Colonic mucosa (tissue), 4 donors: ENCODE measurements at regions not wholly inside any gene's neighbourhood (a gene's known extent, or its start where the extent isn't known, plus 50 kb on each side); places are given as distances from the start of the nearest gene placed in this dataset.

Source experiments
- DNase-seq: peaks from one replicate; pipeline ENCODE4 v3.0.0-alpha.2; 2020
- H3K27ac ChIP-seq: fragments of 200-600 bp; one replicate; pipeline ENCODE4 v1.8.0; 2021
- H3K27me3 ChIP-seq: fragments of 200-600 bp; one replicate; pipeline ENCODE4 v1.8.0; 2021
- H3K36me3 ChIP-seq: fragments of 200-600 bp; one replicate; pipeline ENCODE4 v1.8.0; 2021
- H3K4me1 ChIP-seq: fragments of 200-600 bp; one replicate; pipeline ENCODE4 v1.8.0; 2021; ENCODE audit warnings: mild to moderate bottlenecking
- H3K4me3 ChIP-seq: fragments of 200-600 bp; one replicate; pipeline ENCODE4 v1.8.0; 2021
- H3K9ac ChIP-seq, 2 donors: one replicate each; pipeline ENCODE4 v1.7.0; 2013; ENCODE audit warnings: control low read depth in 2 of 2, low read depth in 2 of 2, low read length in 2 of 2
- H3K9me3 ChIP-seq: fragments of 200-600 bp; one replicate; pipeline ENCODE4 v1.8.0; 2021
- CTCF ChIP-seq: fragments of 200-600 bp; IDR thresholded peaks from one replicate; pipeline ENCODE4 v1.8.0; 2022; ENCODE audit warnings: antibody characterized with exemption, mild to moderate bottlenecking
- intact Hi-C: fragments of 100-400 bp; cut with DNase I; formaldehyde crosslinking; loops from one replicate; pipeline ENCODE4 v1.14.1; 2022
- donor health status: healthy.
- donor health status: DM: no; HTN: no; CAD: no.
- donor health status: DM: no; HTN: no; CAD: no.

GRCh38 chr12:16458521-16459078 is 111.2 kb downstream of the MGST1 start:
- H3K27ac ChIP-seq = no peak overlapping the region
- no peak overlapping the region for H3K4me3 ChIP-seq
- DNase-seq = no peak
- no peaks in the 10 kb centered on the region for H3K4me1 ChIP-seq
- H3K36me3 ChIP-seq = no peaks in the 10 kb centered on the region
- H3K9me3 ChIP-seq = no peaks in the 10 kb centered on the region
- no peak overlapping the region for H3K9ac ChIP-seq
- TF ChIP-seq CTCF = no peak
- no peaks in the 10 kb centered on the region for H3K27me3 ChIP-seq
- intact Hi-C loops = no loop called here

- intact Hi-C loops = no loop called here
- no peak overlapping the region for H3K27ac ChIP-seq
- H3K36me3 ChIP-seq = no peaks in the 10 kb centered on the region
- no peak for TF ChIP-seq CTCF
- H3K9me3 ChIP-seq = no peaks in the 10 kb centered on the region
- no peak overlapping the region for H3K4me3 ChIP-seq
- H3K27me3 ChIP-seq = no peaks in the 10 kb centered on the region
- H3K9ac ChIP-seq = no peak overlapping the region
- DNase-seq = no peak
- H3K4me1 ChIP-seq = no peaks in the 10 kb centered on the region
Measured at GRCh38 chr12:16467272-16467671, 119.8 kb downstream of the MGST1 start.

- H3K4me1 ChIP-seq = no peaks in the 10 kb centered on the region
Measured at GRCh38 chr12:16472631-16473030, 125.2 kb downstream of the MGST1 start.

GRCh38 chr12:16473610-16474326 is 126.3 kb downstream of the MGST1 start:
- TF ChIP-seq CTCF = no peak
- Histone ChIP-seq H3K36me3 (no peaks in the 10 kb centered on the region), H3K9ac (no peak overlapping the region), H3K27me3 (no peaks in the 10 kb centered on the region), H3K27ac (no peak overlapping the region), H3K4me3 (no peak overlapping the region), H3K4me1 (no peaks in the 10 kb centered on the region), H3K9me3 (no peaks in the 10 kb centered on the region)
- DNase-seq = no peak
- intact Hi-C loops = no loop called here

More at GRCh38 chr12:16472631-16473030, 125.2 kb downstream of the MGST1 start:
- DNase-seq = no peak
- no peaks in the 10 kb centered on the region for H3K9me3 ChIP-seq
- no peak overlapping the region for H3K4me3 ChIP-seq
- no peak for TF ChIP-seq CTCF
- H3K9ac ChIP-seq = no peak overlapping the region
- no peak overlapping the region for H3K27ac ChIP-seq
- no peaks in the 10 kb centered on the region for H3K27me3 ChIP-seq
- H3K36me3 ChIP-seq = no peaks in the 10 kb centered on the region
- intact Hi-C loops = no loop called here

GRCh38 chr12:16474801-16475200 is 127.4 kb downstream of the MGST1 start:
- TF ChIP-seq CTCF = no peak
- DNase-seq = no peak
- H3K27me3 ChIP-seq = no peaks in the 10 kb centered on the region
- no peak overlapping the region for H3K4me3 ChIP-seq
- H3K36me3 ChIP-seq = no peaks in the 10 kb centered on the region
- H3K9me3 ChIP-seq = no peaks in the 10 kb centered on the region
- intact Hi-C loops = no loop called here
- H3K27ac ChIP-seq = no peak overlapping the region
- H3K9ac ChIP-seq = no peak overlapping the region
- no peaks in the 10 kb centered on the region for H3K4me1 ChIP-seq
